H1 (cell line): ENCODE measurements at regions not wholly inside any gene's neighbourhood (a gene's known extent, or its start where the extent isn't known, plus 50 kb on each side); places are given as distances from the start of the nearest gene placed in this dataset.

Experiments used
- CTCF ChIA-PET: fragments of 300-600 bp; sonication (Branson Sonifier 250); formaldehyde crosslinking; loops from one replicate; lab custom pipeline; 2021; ENCODE audit not compliant: partially characterized antibody; lab: Charles Lee
- POLR2A ChIA-PET: fragments of 300-600 bp; sonication (Branson Sonifier 250); formaldehyde crosslinking; loops from one replicate; lab custom pipeline; 2021; ENCODE audit warnings: inconsistent platforms; ENCODE audit not compliant: partially characterized antibody; lab: Charles Lee
- DNase-seq, 2 experiments: peaks; one replicate each; pipeline versions ENCODE4 v3.0.0 to v3.0.0-alpha.2; 2010 to 2022; ENCODE audit warnings: low spot score in 2 of 2, low read depth in 1 of 2, mixed read lengths in 1 of 2
- FAIRE-seq: peaks from 2 replicates; lab custom pipeline; 2011; peaks lifted over from hg19 to GRCh38; lab: Jason Lieb, UNC
- H2AFZ ChIP-seq: 2 replicates; pipeline ENCODE4 v1.8.1; 2012; ENCODE audit warnings: low read length, inconsistent platforms
- H2AK5ac ChIP-seq: 2 replicates; pipeline ENCODE4 v1.6.1; 2013; ENCODE audit warnings: low read depth, low read length
- H2BK120ac ChIP-seq: replicated peaks from 2 replicates; pipeline ENCODE3; 2013; ENCODE audit warnings: low read depth, low read length, inconsistent platforms
- H2BK12ac ChIP-seq: 2 replicates; pipeline ENCODE4 v1.6.1; 2013; ENCODE audit warnings: low read depth, low read length
- H2BK15ac ChIP-seq: 2 replicates; pipeline ENCODE4 v1.6.1; 2013; ENCODE audit warnings: low read length
- H2BK20ac ChIP-seq: 2 replicates; pipeline ENCODE4 v1.6.1; 2013; ENCODE audit warnings: low read length
- H2BK5ac ChIP-seq: 2 replicates; pipeline ENCODE4 v1.6.1; 2013; ENCODE audit warnings: low read depth, low read length
- H3K14ac ChIP-seq: 2 replicates; pipeline ENCODE4 v1.6.1; 2013; ENCODE audit warnings: inconsistent platforms; ENCODE audit not compliant: insufficient read length
- H3K18ac ChIP-seq: 2 replicates; pipeline ENCODE4 v1.6.1; 2013; ENCODE audit warnings: low read length; ENCODE audit errors: extremely low read depth
- H3K23ac ChIP-seq: 2 replicates; pipeline ENCODE4 v1.6.1; 2013; ENCODE audit warnings: inconsistent platforms; ENCODE audit not compliant: insufficient read length
- H3K23me2 ChIP-seq: 2 replicates; pipeline ENCODE4 v1.6.1; 2013; ENCODE audit warnings: low read depth, low read length
- H3K27ac ChIP-seq: 2 replicates; pipeline ENCODE4 v1.6.1; 2011; ENCODE audit warnings: low read depth, low read length, inconsistent platforms
- H3K27me3 ChIP-seq, 4 experiments: replicated peaks in 1 of 4; 1 replicate in 1 of 4; 2 replicates in 3 of 4; pipeline versions ENCODE4 v1.6.1 to v1.8.1; 2011 to 2013; ENCODE audit warnings: low read length in 3 of 4, mild to moderate bottlenecking in 3 of 4, inconsistent platforms in 2 of 4, mixed read lengths in 2 of 4, moderate library complexity in 1 of 4; ENCODE audit not compliant: control insufficient read depth in 3 of 4, insufficient read depth in 3 of 4; ENCODE audit errors: extremely low read depth in 1 of 4
- H3K36me3 ChIP-seq, 4 experiments: 2 replicates each; pipeline versions ENCODE4 v1.6.1 to v1.8.1; 2011 to 2013; ENCODE audit warnings: mild to moderate bottlenecking in 4 of 4, low read length in 3 of 4, moderate library complexity in 2 of 4, control low read depth in 1 of 4, inconsistent platforms in 1 of 4; ENCODE audit not compliant: insufficient read depth in 4 of 4, control insufficient read depth in 2 of 4
- H3K4ac ChIP-seq: replicated peaks from 2 replicates; pipeline ENCODE3; 2013; ENCODE audit warnings: low read length, low read depth, mixed read lengths, inconsistent platforms; ENCODE audit not compliant: insufficient read length
- H3K4me1 ChIP-seq, 4 experiments: replicated peaks in 1 of 4; 1 replicate in 1 of 4; 2 replicates in 3 of 4; pipeline versions ENCODE4 v1.6.1 to v1.8.1; 2011 to 2013; ENCODE audit warnings: low read length in 3 of 4, inconsistent platforms in 2 of 4, mixed read lengths in 1 of 4; ENCODE audit not compliant: insufficient read depth in 4 of 4, control insufficient read depth in 3 of 4
- H3K4me2 ChIP-seq, 2 experiments: 2 replicates each; pipeline versions ENCODE4 v1.6.1 to v1.8.1; 2011 to 2013; ENCODE audit warnings: low read depth in 2 of 2, low read length in 2 of 2, control low read depth in 1 of 2, inconsistent platforms in 1 of 2, mild to moderate bottlenecking in 1 of 2; ENCODE audit not compliant: insufficient read depth in 1 of 2
- H3K4me3 ChIP-seq, 4 experiments: fragments of 200-600, 300-600 bp in 1 of 4; sonication (generic), shearing (Covaris generic), sonication (Bioruptor Twin) in 1 of 4; 2 replicates each; pipeline versions ENCODE4 v1.5.1 to v1.8.1; 2011 to 2016; ENCODE audit warnings: low read length in 4 of 4, low read depth in 3 of 4, control low read depth in 2 of 4, inconsistent platforms in 2 of 4, mild to moderate bottlenecking in 2 of 4, mixed read lengths in 1 of 4, moderate library complexity in 1 of 4; ENCODE audit not compliant: insufficient read depth in 2 of 4; ENCODE audit errors: extremely low read depth in 1 of 4
- H3K56ac ChIP-seq: replicated peaks from 2 replicates; pipeline ENCODE3; 2013; ENCODE audit warnings: low read depth, mild to moderate bottlenecking, mixed read lengths, low read length, inconsistent platforms; ENCODE audit not compliant: insufficient read length
- H3K79me1 ChIP-seq: 2 replicates; pipeline ENCODE4 v1.6.1; 2013; ENCODE audit warnings: low read depth, low read length, control low read depth
- H3K79me2 ChIP-seq, 2 experiments: 2 replicates each; pipeline versions ENCODE4 v1.6.1 to v1.8.1; 2012 to 2013; ENCODE audit warnings: low read length in 2 of 2, mild to moderate bottlenecking in 2 of 2, inconsistent platforms in 1 of 2; ENCODE audit not compliant: insufficient read depth in 2 of 2, control insufficient read depth in 1 of 2
- H3K9ac ChIP-seq, 4 experiments: replicated peaks in 1 of 4; 1 replicate in 1 of 4; 2 replicates in 3 of 4; pipeline versions ENCODE4 v1.6.1 to v1.8.1; 2011 to 2013; ENCODE audit warnings: low read depth in 3 of 4, low read length in 3 of 4, control low read depth in 2 of 4, mild to moderate bottlenecking in 2 of 4, moderate library complexity in 2 of 4, inconsistent platforms in 1 of 4; ENCODE audit errors: extremely low read depth in 1 of 4
- H3K9me3 ChIP-seq, 2 experiments: 2 replicates each; pipeline versions ENCODE4 v1.6.1 to v1.8.1; 2012 to 2013; ENCODE audit warnings: mild to moderate bottlenecking in 2 of 2, moderate library complexity in 2 of 2, control low read depth in 1 of 2, inconsistent platforms in 1 of 2, low read depth in 1 of 2, low read length in 1 of 2, mixed read lengths in 1 of 2; ENCODE audit not compliant: insufficient read depth in 2 of 2
- H4K20me1 ChIP-seq, 2 experiments: replicated peaks in 1 of 2; 2 replicates each; pipeline versions ENCODE3 to v1.8.1; 2011 to 2013; ENCODE audit warnings: inconsistent platforms in 2 of 2, low read length in 2 of 2, mild to moderate bottlenecking in 1 of 2; ENCODE audit not compliant: insufficient read depth in 2 of 2, control insufficient read depth in 1 of 2
- H4K5ac ChIP-seq: 2 replicates; pipeline ENCODE4 v1.6.1; 2013; ENCODE audit warnings: low read length, low read depth, mixed read lengths, inconsistent platforms; ENCODE audit not compliant: insufficient read length
- H4K8ac ChIP-seq: 2 replicates; pipeline ENCODE4 v1.8.0; 2013; ENCODE audit warnings: mild to moderate bottlenecking, moderate library complexity, low read length, inconsistent platforms; ENCODE audit not compliant: insufficient read depth; ENCODE audit errors: extremely low read depth
- H4K91ac ChIP-seq: replicated peaks from 2 replicates; pipeline ENCODE3; 2013; ENCODE audit warnings: low read length, mixed read lengths, inconsistent platforms; ENCODE audit not compliant: insufficient read length
- ATF2 ChIP-seq: IDR thresholded peaks from 2 replicates; pipeline ENCODE4 v1.6.1; 2012; ENCODE audit warnings: low read length, inconsistent platforms
- CHD1 ChIP-seq: IDR thresholded peaks from 2 replicates; pipeline ENCODE4 v1.6.1; 2012; ENCODE audit warnings: low read depth, low read length, improper control_type of control experiment
- WGBS, 2 experiments: shearing (Covaris generic) in 1 of 2; methylation state at CpG; one replicate each; pipeline versions ENCODE4 v1.1.6 to v1.1.7; 2013 to 2015; ENCODE audit warnings: low lambda C conversion rate in 2 of 2, mixed read lengths in 2 of 2, inconsistent platforms in 1 of 2, low coverage in 1 of 2, missing lambda C conversion rate in 1 of 2; ENCODE audit not compliant: insufficient replicate concordance in 2 of 2, insufficient coverage in 1 of 2, insufficient read length in 1 of 2; ENCODE audit errors: extremely low coverage in 1 of 2, missing lambda C conversion rate in 1 of 2; 5-methylcytosine and 5-hydroxymethylcytosine counted together

- H4K20me1 ChIP-seq = no peaks in the 10 kb centered on the region
- 92% methylated on average over 1 of the region's 1 CpG; no CpG with 5 or more reads in 1 of the 2 experiments for WGBS, 2 experiments
- no peak overlapping the region for H3K18ac ChIP-seq
- no peak overlapping the region for H3K56ac ChIP-seq
- FAIRE-seq = no peak
- no peak overlapping the region for H3K9ac ChIP-seq
- no peaks in the 10 kb centered on the region for H3K27me3 ChIP-seq
- no peak overlapping the region for H3K14ac ChIP-seq
- CTCF ChIA-PET = no interaction called here
- no peaks in the 10 kb centered on the region for H3K23me2 ChIP-seq
- no peak overlapping the region for H2BK120ac ChIP-seq
- no peaks in the 10 kb centered on the region for H3K79me2 ChIP-seq
- H2AK5ac ChIP-seq = no peak overlapping the region
- no peak overlapping the region for H4K5ac ChIP-seq
- H3K4ac ChIP-seq = no peak overlapping the region
- no peak overlapping the region for H3K4me3 ChIP-seq
- H3K9me3 ChIP-seq = no peaks in the 10 kb centered on the region
- H4K8ac ChIP-seq = no peak overlapping the region
- H3K36me3 ChIP-seq = no peaks in the 10 kb centered on the region
- DNase-seq = no peak
- no peaks in the 10 kb centered on the region for H3K79me1 ChIP-seq
- H3K23ac ChIP-seq = no peak overlapping the region
- no peak overlapping the region for H2AFZ ChIP-seq
- no peak overlapping the region for H2BK5ac ChIP-seq
- no peak overlapping the region for H4K91ac ChIP-seq
- H2BK12ac ChIP-seq = no peak overlapping the region
- POLR2A ChIA-PET = no interaction called here
- no peak overlapping the region for H3K27ac ChIP-seq
- no peak overlapping the region for H2BK20ac ChIP-seq
- TF ChIP-seq ATF2 = no peak
- TF ChIP-seq CHD1 = no peak
- H3K4me1 ChIP-seq = no peaks in the 10 kb centered on the region
- no peak overlapping the region for H2BK15ac ChIP-seq
- no peak overlapping the region for H3K4me2 ChIP-seq
Measured at GRCh38 chr3:163936543-163936942, 1141.8 kb downstream of the SI start.
